ENCODE measurements at regions not wholly inside any gene's neighbourhood (a gene's known extent, or its start where the extent isn't known, plus 50 kb on each side); places are given as distances from the start of the nearest gene placed in this dataset.

DNA sequence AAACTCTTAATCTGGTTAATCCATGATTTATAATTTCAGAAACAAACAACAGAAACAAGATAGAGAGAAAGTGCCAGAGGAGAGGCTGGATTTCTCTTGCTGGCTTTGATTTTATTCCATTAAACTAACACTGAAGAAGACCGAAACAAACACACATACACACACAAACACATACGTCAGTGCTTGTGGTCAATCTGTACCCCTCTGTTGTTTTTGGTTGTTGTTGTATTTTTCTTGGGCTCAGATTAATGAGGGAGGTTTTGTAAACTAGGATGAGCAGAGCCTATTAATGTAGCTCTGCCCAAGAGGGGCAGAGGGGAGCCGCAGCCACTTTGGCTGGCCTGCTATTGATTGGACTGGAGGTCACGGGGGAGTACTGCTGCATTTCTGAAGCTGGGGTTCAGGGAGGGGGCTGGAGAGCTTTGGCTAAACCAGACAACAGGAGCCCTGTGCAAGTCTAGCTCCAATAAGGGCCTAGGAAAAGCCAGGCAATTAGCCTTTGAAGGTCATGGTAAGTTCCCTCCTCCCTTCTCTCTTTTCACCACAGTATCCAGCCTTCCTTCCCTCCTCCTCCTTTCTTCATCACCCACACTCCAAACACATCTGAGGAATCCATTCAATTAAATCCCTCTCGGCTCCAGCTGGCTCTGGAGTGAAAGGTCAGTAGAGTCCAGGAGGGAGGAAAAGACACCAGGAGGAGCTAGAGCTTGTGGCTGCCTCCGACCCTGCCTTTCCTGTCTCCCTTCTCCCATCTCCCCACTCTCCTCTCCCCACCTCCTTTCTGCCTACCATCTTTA, 344.1 kb upstream of the LMO3 start:
- no peak for TF ChIP-seq Cebpa-rat (IDR thresholded peaks at IDR 0.05)
- H3K36me3 ChIP-seq, result no peaks in the 10 kb centered on the region
- no peak overlapping the region for H3K27ac ChIP-seq
- H3K4me1 ChIP-seq, result peaks cover 0 to 4% (median 0%) of the 10 kb centered on the region in 10 experiments; a peak in 6 of 20 replicates
- H3K27me3 ChIP-seq, result no peaks in the 10 kb centered on the region
- H3K4me2 ChIP-seq, result no peak overlapping the region
- no peaks in the 10 kb centered on the region for H3K9me3 ChIP-seq (replicated peaks in 1 of 11)
- no peaks in the 10 kb centered on the region for H4K20me1 ChIP-seq
- no peak overlapping the region for H3K9ac ChIP-seq
- H3K4me3 ChIP-seq, result no peak overlapping the region

DNA sequence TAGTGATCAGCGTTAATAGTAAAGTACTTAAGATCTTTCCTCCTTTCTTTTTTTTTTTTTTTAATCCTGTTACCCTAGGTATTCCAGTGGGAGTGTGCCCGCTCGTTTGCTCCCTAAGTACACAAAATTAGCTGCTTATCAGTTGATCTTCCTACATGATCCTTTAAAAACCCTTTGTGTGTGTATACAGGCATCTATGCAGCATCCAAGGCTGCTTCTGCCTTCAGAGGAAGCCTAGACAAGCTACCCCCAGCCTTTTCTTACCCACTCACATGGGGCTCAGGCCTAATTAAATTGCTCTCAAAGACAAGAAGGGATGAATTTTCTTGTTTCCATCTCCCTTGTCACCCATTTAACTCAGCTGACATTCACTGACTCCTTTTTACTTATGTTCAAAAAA, 343.4 kb upstream of the LMO3 start:
- no peaks in the 10 kb centered on the region for H3K36me3 ChIP-seq
- no peaks in the 10 kb centered on the region for H3K27me3 ChIP-seq
- no peaks in the 10 kb centered on the region for H4K20me1 ChIP-seq
- no peak overlapping the region for H3K4me3 ChIP-seq
- H3K27ac ChIP-seq, result no peak overlapping the region
- H3K4me1 ChIP-seq, result no peaks in the 10 kb centered on the region; a peak in 1 of 20 replicates
- H3K9me3 ChIP-seq (replicated peaks in 1 of 11), result no peaks in the 10 kb centered on the region
- no peak overlapping the region for H3K4me2 ChIP-seq
- no peak for TF ChIP-seq Cebpa-rat (IDR thresholded peaks at IDR 0.05)
- no peak overlapping the region for H3K9ac ChIP-seq

DNA sequence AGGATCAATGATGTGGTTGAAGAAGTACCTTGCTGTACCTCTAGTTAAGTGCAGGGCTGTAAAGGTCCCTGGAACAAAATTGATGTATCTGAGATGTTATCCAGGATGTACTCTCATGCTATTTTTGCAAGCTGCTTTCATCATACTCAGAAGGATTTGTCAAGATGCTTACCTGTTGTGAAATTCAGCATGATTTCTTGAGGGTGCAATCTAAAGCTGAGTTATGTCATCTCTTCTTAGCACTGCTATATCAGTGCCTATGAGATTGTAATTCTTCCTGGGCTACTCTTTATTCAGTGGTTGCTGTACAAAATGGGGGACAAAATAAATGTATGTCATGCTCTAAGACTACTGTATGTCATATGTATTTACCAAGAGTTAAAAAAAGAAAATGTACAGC, 340.7 kb upstream of the LMO3 start:
- H3K9ac ChIP-seq, result no peak overlapping the region

DNA sequence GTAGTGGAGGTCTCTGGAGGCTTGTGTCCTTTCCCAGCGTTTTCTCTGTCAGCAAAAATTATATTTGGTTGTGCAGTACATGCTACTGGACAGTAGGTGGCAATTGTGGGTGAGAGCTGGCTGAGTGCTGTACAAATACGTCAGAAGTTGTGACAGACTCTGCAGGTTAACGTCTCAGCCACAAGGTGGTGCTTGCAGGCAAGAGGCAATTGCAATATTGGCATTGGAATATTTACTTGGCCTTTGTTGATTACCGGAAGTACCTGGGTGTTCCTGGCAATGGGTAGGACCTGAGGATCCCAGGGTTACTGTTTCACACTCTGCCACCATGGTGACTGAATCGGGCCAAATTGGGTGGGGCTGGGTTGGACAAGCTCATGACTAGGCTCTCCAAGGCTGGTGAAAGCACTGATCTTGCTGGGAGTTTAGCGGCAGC, 333.9 kb upstream of the LMO3 start:
- Histone ChIP-seq H3K27ac (no peak overlapping the region), H3K36me3 (no peaks in the 10 kb centered on the region), H3K9ac (no peak overlapping the region), H3K4me3 (no peak overlapping the region), H3K27me3 (no peaks in the 10 kb centered on the region), H3K9me3 (replicated peaks in 1 of 11) (peaks cover 0 to 16% (median 0%) of the 10 kb centered on the region in 11 experiments; a peak in 3 of 22 replicates), H3K4me2 (no peak overlapping the region), H4K20me1 (no peaks in the 10 kb centered on the region), H3K4me1 (peaks cover 0 to 19% (median 0%) of the 10 kb centered on the region in 10 experiments; a peak in 5 of 20 replicates)
- no peak for TF ChIP-seq Cebpa-rat (IDR thresholded peaks at IDR 0.05)

More for the DNA sequence above, 340.7 kb upstream of the LMO3 start:
- Histone ChIP-seq H3K4me1 (no peaks in the 10 kb centered on the region), H3K27ac (no peak overlapping the region), H3K36me3 (no peaks in the 10 kb centered on the region), H3K4me3 (no peak overlapping the region), H4K20me1 (no peaks in the 10 kb centered on the region), H3K4me2 (no peak overlapping the region), H3K27me3 (no peaks in the 10 kb centered on the region), H3K9me3 (replicated peaks in 1 of 11) (no peaks in the 10 kb centered on the region)
- no peak for TF ChIP-seq Cebpa-rat (IDR thresholded peaks at IDR 0.05)

DNA sequence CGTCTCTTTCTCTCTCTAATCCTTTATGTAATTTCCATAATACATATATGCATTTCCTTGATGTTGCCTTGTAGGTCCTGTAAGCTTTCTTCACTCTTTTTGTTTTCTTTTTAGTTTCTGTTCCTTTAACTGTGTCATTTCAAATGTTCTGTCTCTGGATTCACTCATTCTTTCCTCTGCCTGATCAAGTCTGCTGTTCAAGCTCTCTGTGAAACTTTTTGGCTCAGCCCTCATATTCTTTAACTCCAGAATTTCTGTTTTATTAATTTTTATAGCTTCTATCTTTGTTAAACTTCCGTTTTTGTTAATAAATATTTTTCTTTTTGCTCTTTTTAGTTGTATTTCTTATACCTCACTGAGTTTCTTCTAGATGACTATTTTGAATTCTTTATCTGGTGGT, 321.3 kb upstream of the LMO3 start:
- H3K4me3 ChIP-seq, result no peak overlapping the region
- no peaks in the 10 kb centered on the region for H3K36me3 ChIP-seq
- no peak overlapping the region for H3K9ac ChIP-seq
- H3K9me3 ChIP-seq (replicated peaks in 1 of 11), result peaks cover 6 to 20% (median 14%) of the 10 kb centered on the region in 11 experiments; a peak in 18 of 22 replicates
- H3K27me3 ChIP-seq, result no peaks in the 10 kb centered on the region
- no peak overlapping the region for H3K4me2 ChIP-seq
- no peaks in the 10 kb centered on the region for H4K20me1 ChIP-seq
- no peak for TF ChIP-seq Cebpa-rat (IDR thresholded peaks at IDR 0.05)
- H3K4me1 ChIP-seq, result no peaks in the 10 kb centered on the region
- H3K27ac ChIP-seq, result no peak overlapping the region

DNA sequence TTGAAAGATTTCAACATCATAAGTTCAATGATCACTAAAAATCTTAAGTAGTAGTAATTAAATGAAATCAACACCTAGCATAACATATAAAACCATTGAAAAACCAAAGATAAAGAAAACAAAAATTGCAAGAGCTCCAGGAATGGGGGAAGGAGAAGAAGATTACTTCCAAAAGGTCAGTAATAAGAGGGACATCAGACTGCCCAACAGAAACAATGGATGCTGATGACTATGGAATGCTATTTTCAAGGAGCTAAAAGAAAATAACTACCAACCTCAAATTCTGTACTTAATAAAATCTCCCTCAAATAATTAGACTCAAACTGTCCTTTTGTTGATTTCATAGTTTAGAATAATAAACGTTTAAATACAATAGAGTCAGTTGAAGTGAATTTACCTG, 314.5 kb upstream of the LMO3 start:
- H3K36me3 ChIP-seq, result no peaks in the 10 kb centered on the region

DNA sequence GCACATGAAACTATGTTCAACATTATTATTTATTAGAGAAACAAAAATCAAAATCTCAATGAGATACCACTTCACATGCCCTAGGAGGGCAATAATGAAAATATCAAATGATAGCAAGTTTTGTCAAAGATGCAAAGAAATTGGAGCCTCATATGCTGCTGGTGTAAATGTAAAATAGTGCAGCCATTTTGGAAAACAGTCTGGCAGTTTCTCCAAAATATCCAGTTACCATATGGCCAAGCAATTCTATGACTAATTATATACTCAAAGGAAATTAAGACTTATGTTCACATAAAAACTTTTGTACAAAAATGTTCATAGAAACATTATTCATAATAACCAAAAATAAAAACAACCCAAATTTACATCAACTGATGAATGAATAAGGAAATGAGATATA, 313.6 kb upstream of the LMO3 start:
- Histone ChIP-seq H3K27me3 (no peaks in the 10 kb centered on the region), H3K27ac (no peak overlapping the region), H3K4me2 (no peak overlapping the region), H3K36me3 (no peaks in the 10 kb centered on the region), H3K9ac (no peak overlapping the region), H3K4me3 (no peak overlapping the region), H3K4me1 (peaks cover 0 to 4% (median 0%) of the 10 kb centered on the region in 10 experiments; a peak in 1 of 20 replicates), H3K9me3 (replicated peaks in 1 of 11) (peaks cover 0 to 7% (median 0%) of the 10 kb centered on the region in 11 experiments; a peak in 4 of 22 replicates), H4K20me1 (no peaks in the 10 kb centered on the region)
- no peak for TF ChIP-seq Cebpa-rat (IDR thresholded peaks at IDR 0.05)

More for the DNA sequence above, 314.5 kb upstream of the LMO3 start:
- H3K27me3 ChIP-seq, result no peaks in the 10 kb centered on the region
- H3K9ac ChIP-seq, result no peak overlapping the region
- H3K27ac ChIP-seq, result no peak overlapping the region
- no peaks in the 10 kb centered on the region for H3K4me1 ChIP-seq
- H3K4me3 ChIP-seq, result no peak overlapping the region
- peaks cover 0 to 7% (median 0%) of the 10 kb centered on the region in 11 experiments; a peak in 4 of 22 replicates for H3K9me3 ChIP-seq (replicated peaks in 1 of 11)
- no peak overlapping the region for H3K4me2 ChIP-seq
- no peak for TF ChIP-seq Cebpa-rat (IDR thresholded peaks at IDR 0.05)
- H4K20me1 ChIP-seq, result no peaks in the 10 kb centered on the region

DNA sequence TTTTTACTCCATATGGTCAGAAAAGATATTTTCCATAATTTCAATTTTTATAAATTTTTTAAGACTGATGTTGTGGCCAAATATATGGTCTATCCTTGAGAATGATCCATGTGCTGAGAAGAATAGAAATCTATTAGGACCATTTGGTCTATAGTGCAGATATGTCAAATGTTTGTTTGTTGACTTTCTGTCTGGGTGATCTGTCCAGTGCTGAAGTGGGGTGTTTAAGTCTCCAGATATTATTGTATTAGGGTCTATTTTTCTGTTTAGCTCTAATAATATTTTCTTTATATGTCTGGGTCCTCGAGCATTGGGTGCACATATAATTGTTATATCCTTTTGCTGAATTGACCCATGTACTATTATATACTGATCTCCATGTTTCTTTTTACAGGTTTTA, 308.9 kb upstream of the LMO3 start:
- no peak for TF ChIP-seq Cebpa-rat (IDR thresholded peaks at IDR 0.05)
- Histone ChIP-seq H3K4me2 (0 out of 22 replicates have a peak overlapping the region, but pooled peaks of 1 of the 11 experiments have one; percentile 68), H3K9me3 (replicated peaks in 1 of 11) (no peaks in the 10 kb centered on the region; a peak in 1 of 22 replicates), H4K20me1 (no peaks in the 10 kb centered on the region), H3K27me3 (no peaks in the 10 kb centered on the region), H3K9ac (no peak overlapping the region), H3K4me3 (no peak overlapping the region), H3K27ac (no peak overlapping the region), H3K4me1 (peaks cover 0 to 30% (median 0%) of the 10 kb centered on the region in 10 experiments; a peak in 5 of 20 replicates), H3K36me3 (no peaks in the 10 kb centered on the region)

DNA sequence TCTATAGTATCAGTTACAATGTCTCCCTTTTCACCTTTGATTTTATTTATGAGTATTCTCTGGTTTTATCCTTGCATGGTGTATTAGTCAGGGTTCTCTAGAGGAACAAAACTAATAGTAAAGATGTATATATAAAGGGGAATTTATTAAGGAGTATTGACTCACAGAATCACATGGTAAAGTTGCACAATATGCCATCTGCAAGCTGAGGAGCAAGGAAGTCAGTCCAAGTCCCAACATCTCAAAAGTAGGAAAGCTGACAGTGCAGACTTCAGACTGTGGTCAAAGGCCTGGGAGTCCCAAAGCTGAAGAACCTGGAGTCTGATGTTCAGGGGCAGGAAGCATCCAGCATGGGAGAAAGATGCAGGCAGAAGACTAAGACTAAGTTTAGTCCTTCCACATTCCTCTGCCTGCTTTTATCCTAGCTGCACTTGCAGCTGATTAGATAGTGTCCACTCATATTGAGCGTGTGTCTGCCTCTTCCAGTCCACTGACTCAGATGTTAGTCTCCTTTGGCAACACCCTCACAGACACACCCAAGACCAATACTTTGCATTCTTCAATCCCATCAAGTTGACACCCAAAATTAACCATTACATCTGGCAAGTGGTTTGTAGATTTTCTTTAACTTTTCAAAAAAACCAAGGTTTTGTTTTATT, 308.0 kb upstream of the LMO3 start:
- Histone ChIP-seq H3K9me3 (replicated peaks in 1 of 11) (no peaks in the 10 kb centered on the region), H3K4me3 (no peak overlapping the region), H3K9ac (no peak overlapping the region), H3K4me1 (peaks cover 0 to 30% (median 0%) of the 10 kb centered on the region in 10 experiments; a peak in 5 of 20 replicates), H3K36me3 (no peaks in the 10 kb centered on the region), H3K27ac (peak overlapping the region in 2 of 11 experiments; percentile 3 to 40; a peak in 2 of 22 replicates), H3K4me2 (peak overlapping the region in 3 of 11 experiments; percentile 15 to 71 (median 68); a peak in 5 of 22 replicates), H4K20me1 (no peaks in the 10 kb centered on the region), H3K27me3 (no peaks in the 10 kb centered on the region)
- peak in 2 of 11 experiments; percentile 39 to 62; a peak in 3 of 22 replicates for TF ChIP-seq Cebpa-rat (IDR thresholded peaks at IDR 0.05)
